ENCODE measurements at regions not wholly inside any gene's neighbourhood (a gene's known extent, or its start where the extent isn't known, plus 50 kb on each side); places are given as distances from the start of the nearest gene placed in this dataset.

DNA sequence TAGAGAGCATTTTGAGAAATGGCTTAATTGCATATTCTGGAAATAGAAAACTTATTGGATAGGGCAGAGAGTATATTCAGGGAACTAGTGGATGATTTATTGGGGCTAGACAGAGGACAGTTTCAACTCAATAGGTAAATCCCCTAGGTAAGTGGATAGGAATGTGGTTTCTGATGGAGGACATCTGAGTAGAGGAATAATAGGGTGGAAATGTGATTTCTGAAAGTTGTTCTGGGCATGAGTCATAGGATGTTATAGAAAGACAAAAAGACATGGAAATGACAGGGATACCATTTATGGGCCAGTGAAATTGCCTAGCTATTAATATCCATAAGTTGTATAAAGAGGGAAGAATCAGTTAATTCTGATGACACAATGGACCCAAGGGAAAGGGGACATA, 563.3 kb upstream of the GOLIM4 start:
- TF ChIP-seq, protein P1, sequence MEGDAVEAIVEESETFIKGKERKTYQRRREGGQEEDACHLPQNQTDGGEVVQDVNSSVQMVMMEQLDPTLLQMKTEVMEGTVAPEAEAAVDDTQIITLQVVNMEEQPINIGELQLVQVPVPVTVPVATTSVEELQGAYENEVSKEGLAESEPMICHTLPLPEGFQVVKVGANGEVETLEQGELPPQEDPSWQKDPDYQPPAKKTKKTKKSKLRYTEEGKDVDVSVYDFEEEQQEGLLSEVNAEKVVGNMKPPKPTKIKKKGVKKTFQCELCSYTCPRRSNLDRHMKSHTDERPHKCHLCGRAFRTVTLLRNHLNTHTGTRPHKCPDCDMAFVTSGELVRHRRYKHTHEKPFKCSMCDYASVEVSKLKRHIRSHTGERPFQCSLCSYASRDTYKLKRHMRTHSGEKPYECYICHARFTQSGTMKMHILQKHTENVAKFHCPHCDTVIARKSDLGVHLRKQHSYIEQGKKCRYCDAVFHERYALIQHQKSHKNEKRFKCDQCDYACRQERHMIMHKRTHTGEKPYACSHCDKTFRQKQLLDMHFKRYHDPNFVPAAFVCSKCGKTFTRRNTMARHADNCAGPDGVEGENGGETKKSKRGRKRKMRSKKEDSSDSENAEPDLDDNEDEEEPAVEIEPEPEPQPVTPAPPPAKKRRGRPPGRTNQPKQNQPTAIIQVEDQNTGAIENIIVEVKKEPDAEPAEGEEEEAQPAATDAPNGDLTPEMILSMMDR (IDR thresholded peaks at IDR 0.05) = no peak
- TF ChIP-seq SMAD3 (CRISPR knock-in tag; IDR thresholded peaks at IDR 0.05; ENCODE audit: borderline replicate concordance) (no peak), CREB1 (CRISPR knock-in tag; IDR thresholded peaks at IDR 0.05) (no peak), PRRX2 (CRISPR knock-in tag; IDR thresholded peaks at IDR 0.05) (no peak), NFATC4 (CRISPR knock-in tag; IDR thresholded peaks at IDR 0.05) (no peak), OVOL2 (CRISPR knock-in tag; IDR thresholded peaks at IDR 0.05; ENCODE audit: borderline replicate concordance) (no peak), TEAD4 (CRISPR knock-in tag; IDR thresholded peaks at IDR 0.05) (no peak), FOXK1 (CRISPR knock-in tag; IDR thresholded peaks at IDR 0.05) (no peak), ZNF232 (CRISPR knock-in tag; IDR thresholded peaks at IDR 0.05) (no peak), SP1 (CRISPR knock-in tag; conservative IDR thresholded peaks at IDR 0.05) (no peak), ZNF138 (CRISPR knock-in tag; conservative IDR thresholded peaks at IDR 0.05) (no peak)
- TF ChIP-seq, protein P2, sequence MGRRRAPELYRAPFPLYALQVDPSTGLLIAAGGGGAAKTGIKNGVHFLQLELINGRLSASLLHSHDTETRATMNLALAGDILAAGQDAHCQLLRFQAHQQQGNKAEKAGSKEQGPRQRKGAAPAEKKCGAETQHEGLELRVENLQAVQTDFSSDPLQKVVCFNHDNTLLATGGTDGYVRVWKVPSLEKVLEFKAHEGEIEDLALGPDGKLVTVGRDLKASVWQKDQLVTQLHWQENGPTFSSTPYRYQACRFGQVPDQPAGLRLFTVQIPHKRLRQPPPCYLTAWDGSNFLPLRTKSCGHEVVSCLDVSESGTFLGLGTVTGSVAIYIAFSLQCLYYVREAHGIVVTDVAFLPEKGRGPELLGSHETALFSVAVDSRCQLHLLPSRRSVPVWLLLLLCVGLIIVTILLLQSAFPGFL (CRISPR knock-in tag; IDR thresholded peaks at IDR 0.05; ENCODE audit: borderline replicate concordance) = no peak
- TF ChIP-seq, protein P3, sequence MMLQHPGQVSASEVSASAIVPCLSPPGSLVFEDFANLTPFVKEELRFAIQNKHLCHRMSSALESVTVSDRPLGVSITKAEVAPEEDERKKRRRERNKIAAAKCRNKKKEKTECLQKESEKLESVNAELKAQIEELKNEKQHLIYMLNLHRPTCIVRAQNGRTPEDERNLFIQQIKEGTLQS (CRISPR knock-in tag; conservative IDR thresholded peaks at IDR 0.05) = no peak
- TF ChIP-seq, protein P4, sequence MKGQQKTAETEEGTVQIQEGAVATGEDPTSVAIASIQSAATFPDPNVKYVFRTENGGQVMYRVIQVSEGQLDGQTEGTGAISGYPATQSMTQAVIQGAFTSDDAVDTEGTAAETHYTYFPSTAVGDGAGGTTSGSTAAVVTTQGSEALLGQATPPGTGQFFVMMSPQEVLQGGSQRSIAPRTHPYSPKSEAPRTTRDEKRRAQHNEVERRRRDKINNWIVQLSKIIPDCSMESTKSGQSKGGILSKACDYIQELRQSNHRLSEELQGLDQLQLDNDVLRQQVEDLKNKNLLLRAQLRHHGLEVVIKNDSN (CRISPR knock-in tag; IDR thresholded peaks at IDR 0.05) = no peak
